Esophagus (tissue), 2 donors: ENCODE measurements at regions not wholly inside any gene's neighbourhood (a gene's known extent, or its start where the extent isn't known, plus 50 kb on each side); places are given as distances from the start of the nearest gene placed in this dataset.

Experiments
- H3K27ac ChIP-seq, 2 donors: one replicate each; pipeline ENCODE4 v1.5.1; 2013; ENCODE audit warnings: low read depth in 2 of 2, mild to moderate bottlenecking in 2 of 2, inconsistent platforms in 1 of 2, low read length in 1 of 2, moderate library complexity in 1 of 2
- H3K27me3 ChIP-seq, 2 donors: one replicate each; pipeline ENCODE4 v1.6.1; 2013; ENCODE audit warnings: low read length in 2 of 2, control low read depth in 1 of 2, mild to moderate bottlenecking in 1 of 2; ENCODE audit not compliant: insufficient read depth in 2 of 2, control insufficient read depth in 1 of 2
- H3K36me3 ChIP-seq, 2 donors: one replicate each; pipeline ENCODE4 v1.6.1; 2013; ENCODE audit warnings: low read length in 1 of 2; ENCODE audit not compliant: control insufficient read depth in 2 of 2, insufficient read depth in 2 of 2
- H3K4me1 ChIP-seq, 2 donors: one replicate each; pipeline ENCODE4 v1.6.1; 2013; ENCODE audit warnings: low read length in 1 of 2; ENCODE audit not compliant: control insufficient read depth in 2 of 2, insufficient read depth in 2 of 2
- H3K4me3 ChIP-seq, 2 donors: one replicate each; pipeline ENCODE4 v1.5.1; 2013; ENCODE audit warnings: low read length in 2 of 2, mild to moderate bottlenecking in 2 of 2, low read depth in 1 of 2, moderate library complexity in 1 of 2
- H3K9me3 ChIP-seq, 2 donors: one replicate each; pipeline ENCODE4 v1.6.1; 2013; ENCODE audit warnings: mild to moderate bottlenecking in 2 of 2, low read depth in 1 of 2, low read length in 1 of 2, moderate library complexity in 1 of 2; ENCODE audit not compliant: control insufficient read depth in 2 of 2, insufficient read depth in 1 of 2
- WGBS, 2 donors: extraction: QIAGEN DNeasy Blood & Tissue Kit; methylation state at CpG; one replicate each; pipeline ENCODE4 v1.1.7; 2013; 5-methylcytosine and 5-hydroxymethylcytosine counted together
- donor health status: healthy with polysubstance abuse.
- donor health status: Bipolar disorder and iron deficiency.

- no peak overlapping the region for H3K4me3 ChIP-seq
- H3K27ac ChIP-seq, result no peak overlapping the region
- H3K9me3 ChIP-seq, result peaks cover 0 to 3% of the 10 kb centered on the region in 2 donors
- H3K36me3 ChIP-seq, result no peaks in the 10 kb centered on the region
- WGBS, 2 donors, result 56% methylated on average over 5 of the region's 5 CpGs
- H3K27me3 ChIP-seq, result no peaks in the 10 kb centered on the region
- H3K4me1 ChIP-seq, result no peaks in the 10 kb centered on the region
These were observed 1140.0 kb upstream of the AUTS2 start for GRCh38 chr7:68458010-68458908.

- H3K27me3 ChIP-seq, result no peaks in the 10 kb centered on the region
- H3K9me3 ChIP-seq, result peaks cover 0 to 5% of the 10 kb centered on the region in 2 donors
- no peak overlapping the region for H3K4me3 ChIP-seq
- no peaks in the 10 kb centered on the region for H3K4me1 ChIP-seq
- WGBS, 2 donors, result 11 to 14% methylated on average over 2 of the region's 2 CpGs
- H3K36me3 ChIP-seq, result no peaks in the 10 kb centered on the region
- H3K27ac ChIP-seq, result no peak overlapping the region
These were observed 1136.8 kb upstream of the AUTS2 start for GRCh38 chr7:68461430-68461829.

- WGBS, 2 donors, result 50 to 59% methylated on average over 17 of the region's 17 CpGs
- no peak overlapping the region for H3K4me3 ChIP-seq
These were observed 1127.3 kb upstream of the AUTS2 start for GRCh38 chr7:68470836-68471435.

GRCh38 chr7:68472688-68473087, 1125.6 kb upstream of the AUTS2 start:
- no peaks in the 10 kb centered on the region for H3K4me1 ChIP-seq
- no peaks in the 10 kb centered on the region for H3K27me3 ChIP-seq
- WGBS, 2 donors, result 67 to 71% methylated on average over 5 of the region's 5 CpGs
- no peak overlapping the region for H3K27ac ChIP-seq
- no peaks in the 10 kb centered on the region for H3K36me3 ChIP-seq
- no peaks in the 10 kb centered on the region for H3K9me3 ChIP-seq
- no peak overlapping the region for H3K4me3 ChIP-seq

More at GRCh38 chr7:68470836-68471435, 1127.3 kb upstream of the AUTS2 start:
- Histone ChIP-seq H3K27me3 (no peaks in the 10 kb centered on the region), H3K27ac (no peak overlapping the region), H3K36me3 (no peaks in the 10 kb centered on the region), H3K4me1 (no peaks in the 10 kb centered on the region), H3K9me3 (no peaks in the 10 kb centered on the region)

GRCh38 chr7:68474661-68475216, 1123.5 kb upstream of the AUTS2 start:
- Histone ChIP-seq H3K4me1 (no peaks in the 10 kb centered on the region), H3K27me3 (no peaks in the 10 kb centered on the region), H3K9me3 (no peaks in the 10 kb centered on the region), H3K27ac (no peak overlapping the region), H3K36me3 (no peaks in the 10 kb centered on the region), H3K4me3 (no peak overlapping the region)
- WGBS, 2 donors, result 62 to 63% methylated on average over 5 of the region's 5 CpGs

- Histone ChIP-seq H3K9me3 (no peaks in the 10 kb centered on the region), H3K27ac (no peak overlapping the region), H3K4me3 (no peak overlapping the region), H3K36me3 (no peaks in the 10 kb centered on the region), H3K4me1 (no peaks in the 10 kb centered on the region), H3K27me3 (no peaks in the 10 kb centered on the region)
- 72 to 80% methylated on average over 2 of the region's 2 CpGs for WGBS, 2 donors
These were observed 1121.3 kb upstream of the AUTS2 start for GRCh38 chr7:68476966-68477365.

GRCh38 chr7:68478326-68478725, 1119.9 kb upstream of the AUTS2 start:
- WGBS, 2 donors, result 51% methylated on average over 1 of the region's 1 CpG
- Histone ChIP-seq H3K4me3 (no peak overlapping the region), H3K36me3 (no peaks in the 10 kb centered on the region), H3K4me1 (no peaks in the 10 kb centered on the region), H3K27me3 (no peaks in the 10 kb centered on the region), H3K27ac (no peak overlapping the region), H3K9me3 (no peaks in the 10 kb centered on the region)

- no peaks in the 10 kb centered on the region for H3K9me3 ChIP-seq
- no peak overlapping the region for H3K4me3 ChIP-seq
- 67 to 78% methylated on average over 5 of the region's 5 CpGs for WGBS, 2 donors
- H3K27me3 ChIP-seq, result no peaks in the 10 kb centered on the region
- H3K4me1 ChIP-seq, result no peaks in the 10 kb centered on the region
- H3K27ac ChIP-seq, result no peak overlapping the region
- no peaks in the 10 kb centered on the region for H3K36me3 ChIP-seq
These were observed 1115.5 kb upstream of the AUTS2 start for GRCh38 chr7:68482800-68483199.

- 89% methylated on average over 6 of the region's 6 CpGs for WGBS, 2 donors
- Histone ChIP-seq H3K9me3 (no peaks in the 10 kb centered on the region), H3K27me3 (no peaks in the 10 kb centered on the region), H3K4me3 (no peak overlapping the region), H3K4me1 (no peaks in the 10 kb centered on the region), H3K27ac (no peak overlapping the region), H3K36me3 (no peaks in the 10 kb centered on the region)
These were observed 1113.5 kb upstream of the AUTS2 start for GRCh38 chr7:68484731-68485130.
